ENCODE measurements at regions not wholly inside any gene's neighbourhood (a gene's known extent, or its start where the extent isn't known, plus 50 kb on each side); places are given as distances from the start of the nearest gene placed in this dataset.

DNA sequence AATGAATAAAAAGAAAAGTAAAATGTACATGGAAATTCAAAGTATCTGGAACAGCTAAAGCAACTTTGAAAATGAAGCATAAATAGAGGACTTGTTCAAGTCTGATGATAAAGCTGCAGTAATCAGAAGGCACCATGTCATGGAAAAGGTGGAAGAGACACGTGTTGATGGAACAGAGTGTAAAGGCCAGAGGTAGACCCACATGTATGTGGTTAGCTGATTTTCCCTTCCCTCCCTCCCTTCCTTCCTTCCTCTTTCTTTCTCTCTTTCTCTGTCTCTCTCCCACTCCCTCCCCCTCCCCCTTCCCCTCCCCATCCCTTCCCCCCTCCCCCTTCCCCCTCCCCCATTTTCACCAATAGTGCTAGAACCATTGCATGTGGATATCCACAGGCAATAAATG is 58.7 kb upstream of the FCN1 start:
- Histone ChIP-seq H2AFZ (ENCODE audit: low read depth, low read length, severe bottlenecking) (no peak overlapping the region), H3K79me2 (ENCODE audit: insufficient read depth, low read length) (no peaks in the 10 kb centered on the region), H3K9me3 (ENCODE audit: insufficient read depth, low read length) (no peaks in the 10 kb centered on the region), H3F3A (ENCODE audit: insufficient read depth) (no peaks in the 10 kb centered on the region), H3K36me3 (ENCODE audit: low read length) (no peaks in the 10 kb centered on the region), H3K27ac (ENCODE audit: low read depth, low read length) (no peak overlapping the region), H3K9me2 (replicated peaks; ENCODE audit: insufficient read depth, low read length) (no peaks in the 10 kb centered on the region), H3K4me3 (ENCODE audit: insufficient read depth, low read length, poor library complexity, severe bottlenecking) (no peak overlapping the region), H3K9ac (ENCODE audit: low read length) (no peak overlapping the region), H3K4me2 (ENCODE audit: low read depth, low read length, poor library complexity, severe bottlenecking) (no peak overlapping the region), H4K20me1 (ENCODE audit: low read depth, low read length) (no peaks in the 10 kb centered on the region), H3K27me3 (ENCODE audit: low read length) (no peaks in the 10 kb centered on the region)
- TF ChIP-seq EZH2phosphoT487 (conservative IDR thresholded peaks at IDR 0.05; ENCODE audit: low read length), result no peak

DNA sequence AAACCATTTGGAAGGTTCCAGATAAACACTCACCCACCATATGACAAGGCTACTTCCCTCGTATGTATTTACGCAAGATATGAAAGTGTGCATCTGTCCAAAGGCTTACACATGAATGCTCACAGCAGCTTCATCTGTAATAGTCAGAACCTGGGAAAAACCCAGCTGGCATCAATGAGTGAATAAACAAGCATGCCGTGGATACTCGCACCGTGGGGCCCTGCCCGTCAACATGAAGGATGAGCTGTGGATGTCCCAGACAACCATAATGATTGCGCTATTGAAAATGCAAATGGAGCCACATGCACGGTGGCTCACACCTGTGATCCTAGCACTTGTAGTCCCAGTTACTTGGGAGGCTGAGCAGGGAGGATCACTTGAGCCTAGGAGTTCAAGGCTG is 60.6 kb upstream of the FCN1 start:
- no peak overlapping the region for H3K9ac ChIP-seq (ENCODE audit: low read length)
- no peaks in the 10 kb centered on the region for H3K9me2 ChIP-seq (replicated peaks; ENCODE audit: insufficient read depth, low read length)
- H3K36me3 ChIP-seq (ENCODE audit: low read length), result no peaks in the 10 kb centered on the region
- no peaks in the 10 kb centered on the region for H3K27me3 ChIP-seq (ENCODE audit: low read length)
- H3K27ac ChIP-seq (ENCODE audit: low read depth, low read length), result no peak overlapping the region
- no peaks in the 10 kb centered on the region for H3K9me3 ChIP-seq (ENCODE audit: insufficient read depth, low read length)
- no peak overlapping the region for H3K4me2 ChIP-seq (ENCODE audit: low read depth, low read length, poor library complexity, severe bottlenecking)
- H3K79me2 ChIP-seq (ENCODE audit: insufficient read depth, low read length), result no peaks in the 10 kb centered on the region
- no peak overlapping the region for H2AFZ ChIP-seq (ENCODE audit: low read depth, low read length, severe bottlenecking)
- no peaks in the 10 kb centered on the region for H3F3A ChIP-seq (ENCODE audit: insufficient read depth)
- TF ChIP-seq, protein P1, sequence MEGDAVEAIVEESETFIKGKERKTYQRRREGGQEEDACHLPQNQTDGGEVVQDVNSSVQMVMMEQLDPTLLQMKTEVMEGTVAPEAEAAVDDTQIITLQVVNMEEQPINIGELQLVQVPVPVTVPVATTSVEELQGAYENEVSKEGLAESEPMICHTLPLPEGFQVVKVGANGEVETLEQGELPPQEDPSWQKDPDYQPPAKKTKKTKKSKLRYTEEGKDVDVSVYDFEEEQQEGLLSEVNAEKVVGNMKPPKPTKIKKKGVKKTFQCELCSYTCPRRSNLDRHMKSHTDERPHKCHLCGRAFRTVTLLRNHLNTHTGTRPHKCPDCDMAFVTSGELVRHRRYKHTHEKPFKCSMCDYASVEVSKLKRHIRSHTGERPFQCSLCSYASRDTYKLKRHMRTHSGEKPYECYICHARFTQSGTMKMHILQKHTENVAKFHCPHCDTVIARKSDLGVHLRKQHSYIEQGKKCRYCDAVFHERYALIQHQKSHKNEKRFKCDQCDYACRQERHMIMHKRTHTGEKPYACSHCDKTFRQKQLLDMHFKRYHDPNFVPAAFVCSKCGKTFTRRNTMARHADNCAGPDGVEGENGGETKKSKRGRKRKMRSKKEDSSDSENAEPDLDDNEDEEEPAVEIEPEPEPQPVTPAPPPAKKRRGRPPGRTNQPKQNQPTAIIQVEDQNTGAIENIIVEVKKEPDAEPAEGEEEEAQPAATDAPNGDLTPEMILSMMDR (IDR thresholded peaks at IDR 0.05; ENCODE audit: insufficient read depth, low read length, poor library complexity, severe bottlenecking), result no peak
- TF ChIP-seq EZH2phosphoT487 (conservative IDR thresholded peaks at IDR 0.05; ENCODE audit: low read length), result no peak
- H4K20me1 ChIP-seq (ENCODE audit: low read depth, low read length), result no peaks in the 10 kb centered on the region
- no peak overlapping the region for H3K4me3 ChIP-seq (ENCODE audit: insufficient read depth, low read length, poor library complexity, severe bottlenecking)

DNA sequence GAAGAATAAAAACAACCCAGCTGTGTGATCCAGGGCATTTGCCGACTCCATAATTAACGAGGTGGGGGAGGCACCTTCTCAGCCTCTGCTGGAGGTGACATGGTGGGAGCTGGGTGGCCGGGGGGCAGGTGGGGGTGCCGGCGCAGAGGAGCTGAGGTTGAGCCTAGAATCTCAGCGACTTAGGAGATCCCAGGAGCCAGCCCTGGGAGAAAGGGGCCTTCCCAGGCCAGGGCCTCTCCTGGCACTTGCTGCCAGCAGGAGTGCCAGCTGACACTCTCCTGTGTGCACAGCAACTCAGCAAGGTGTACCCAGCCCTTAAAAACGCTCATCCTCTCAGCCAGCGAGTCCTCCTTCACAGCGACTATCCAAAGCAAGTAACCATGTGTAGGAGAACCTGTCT is 62.8 kb upstream of the FCN1 start:
- Histone ChIP-seq H3K4me2 (ENCODE audit: low read depth, low read length, poor library complexity, severe bottlenecking) (no peak overlapping the region), H2AFZ (ENCODE audit: low read depth, low read length, severe bottlenecking) (no peak overlapping the region), H3K79me2 (ENCODE audit: insufficient read depth, low read length) (no peaks in the 10 kb centered on the region), H3K9me2 (replicated peaks; ENCODE audit: insufficient read depth, low read length) (no peaks in the 10 kb centered on the region), H3K27ac (ENCODE audit: low read depth, low read length) (no peak overlapping the region), H3K4me3 (ENCODE audit: insufficient read depth, low read length, poor library complexity, severe bottlenecking) (no peak overlapping the region), H3K9me3 (ENCODE audit: insufficient read depth, low read length) (no peaks in the 10 kb centered on the region), H3K27me3 (ENCODE audit: low read length) (no peaks in the 10 kb centered on the region), H3F3A (ENCODE audit: insufficient read depth) (no peaks in the 10 kb centered on the region), H4K20me1 (ENCODE audit: low read depth, low read length) (no peaks in the 10 kb centered on the region), H3K9ac (ENCODE audit: low read length) (no peak overlapping the region), H3K36me3 (ENCODE audit: low read length) (no peaks in the 10 kb centered on the region)
- no peak for TF ChIP-seq EZH2phosphoT487 (conservative IDR thresholded peaks at IDR 0.05; ENCODE audit: low read length)
- TF ChIP-seq, protein P1 (IDR thresholded peaks at IDR 0.05; ENCODE audit: insufficient read depth, low read length, poor library complexity, severe bottlenecking), result no peak

DNA sequence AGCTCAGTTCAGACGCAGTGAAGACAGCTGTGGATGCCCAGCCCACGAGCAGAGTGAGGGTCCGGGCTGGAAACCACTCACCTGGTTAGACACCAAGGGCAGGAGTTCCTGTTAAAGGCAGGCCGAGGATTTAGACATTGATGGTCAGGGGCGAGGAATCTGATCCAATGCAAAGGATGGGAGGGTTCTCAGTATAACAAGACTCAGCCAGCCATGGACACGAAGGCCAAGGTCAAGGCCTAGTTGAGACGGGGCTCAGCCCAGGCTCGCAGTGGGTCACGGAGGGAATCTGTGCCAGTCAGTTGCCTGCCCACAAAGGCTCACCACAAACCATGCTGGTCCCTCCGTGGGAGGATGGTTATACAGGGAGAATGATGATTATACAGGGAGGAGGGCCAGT is 63.3 kb upstream of the FCN1 start:
- TF ChIP-seq, protein P1 (IDR thresholded peaks at IDR 0.05; ENCODE audit: insufficient read depth, low read length, poor library complexity, severe bottlenecking), result no peak
- TF ChIP-seq EZH2phosphoT487 (conservative IDR thresholded peaks at IDR 0.05; ENCODE audit: low read length), result no peak
- Histone ChIP-seq H3K4me2 (ENCODE audit: low read depth, low read length, poor library complexity, severe bottlenecking) (no peak overlapping the region), H2AFZ (ENCODE audit: low read depth, low read length, severe bottlenecking) (no peak overlapping the region), H3F3A (ENCODE audit: insufficient read depth) (no peaks in the 10 kb centered on the region), H4K20me1 (ENCODE audit: low read depth, low read length) (no peaks in the 10 kb centered on the region), H3K79me2 (ENCODE audit: insufficient read depth, low read length) (no peaks in the 10 kb centered on the region), H3K27ac (ENCODE audit: low read depth, low read length) (no peak overlapping the region), H3K27me3 (ENCODE audit: low read length) (no peaks in the 10 kb centered on the region), H3K9me2 (replicated peaks; ENCODE audit: insufficient read depth, low read length) (no peaks in the 10 kb centered on the region), H3K36me3 (ENCODE audit: low read length) (no peaks in the 10 kb centered on the region), H3K9ac (ENCODE audit: low read length) (no peak overlapping the region), H3K4me3 (ENCODE audit: insufficient read depth, low read length, poor library complexity, severe bottlenecking) (no peak overlapping the region), H3K9me3 (ENCODE audit: insufficient read depth, low read length) (no peaks in the 10 kb centered on the region)

All from SU-DHL-6 (cell line).